Gastrocnemius medialis (tissue), 4 donors: ENCODE measurements at regions not wholly inside any gene's neighbourhood (a gene's known extent, or its start where the extent isn't known, plus 50 kb on each side); places are given as distances from the start of the nearest gene placed in this dataset.

Experiments used
- ATAC-seq, 2 donors: fragments of 150-250 bp; one replicate each; pipeline ENCODE4 v1.9.1; 2016
- DNase-seq, 2 donors: peaks; one replicate each; pipeline ENCODE4 v3.0.0-alpha.2; 2019
- H3K27ac ChIP-seq, 4 donors: fragments of 200-600 bp; sonication (generic); 1 replicate in 1 of 4; 2 replicates in 3 of 4; pipeline ENCODE4 v1.5.1; 2016 to 2018; ENCODE audit warnings: mild to moderate bottlenecking in 2 of 4, moderate library complexity in 1 of 4
- H3K27me3 ChIP-seq, 3 donors: fragments of 200-600 bp; sonication (generic) in 2 of 3; 1 replicate in 1 of 3; 2 replicates in 2 of 3; pipeline versions ENCODE4 v1.5.1 to v1.6.0; 2016 to 2019; ENCODE audit warnings: mild to moderate bottlenecking in 1 of 3, moderate library complexity in 1 of 3
- H3K36me3 ChIP-seq, 2 donors: fragments of 200-600 bp; sonication (generic) in 1 of 2; one replicate each; pipeline ENCODE4 v1.5.1; 2017 to 2018
- H3K4me1 ChIP-seq, 2 donors: fragments of 200-600 bp; sonication (generic) in 1 of 2; one replicate each; pipeline ENCODE4 v1.5.1; 2016 to 2017; ENCODE audit warnings: mild to moderate bottlenecking in 2 of 2
- H3K4me3 ChIP-seq, 4 donors: fragments of 200-600 bp; sonication (generic) in 3 of 4; 1 replicate in 1 of 4; 2 replicates in 3 of 4; pipeline ENCODE4 v1.5.1; 2016 to 2019; ENCODE audit warnings: mild to moderate bottlenecking in 2 of 4
- H3K9me3 ChIP-seq, 3 donors: fragments of 200-600 bp; sonication (generic) in 2 of 3; 1 replicate in 1 of 3; 2 replicates in 2 of 3; pipeline ENCODE4 v1.5.1; 2016 to 2019
- CTCF ChIP-seq, 5 experiments: fragments of 450-650 bp in 3 of 5; fragments of 200-600 bp in 2 of 5; sonication (generic) in 2 of 5; IDR thresholded peaks in 4 of 5; conservative IDR thresholded peaks in 1 of 5; 1 replicate in 4 of 5; 2 replicates in 1 of 5; pipeline ENCODE4 v1.5.1; 2016 to 2019; ENCODE audit warnings: antibody characterized with exemption in 5 of 5, mild to moderate bottlenecking in 3 of 5, moderate library complexity in 3 of 5
- POLR2A ChIP-seq, 2 donors: fragments of 450-650 bp; IDR thresholded peaks; one replicate each; pipeline ENCODE4 v1.6.1; 2017; ENCODE audit warnings: antibody characterized with exemption in 2 of 2, mild to moderate bottlenecking in 2 of 2, moderate library complexity in 2 of 2
- in situ Hi-C, 4 donors: fragments of 200-750 bp; cut with MboI; loops; one replicate each; pipeline versions ENCODE4 v1.15.0 to v1.8.0; 2017; ENCODE audit warnings: low sequenced_read_pairs in 4 of 4
- intact Hi-C: fragments of 100-400 bp; cut with DNase I; formaldehyde crosslinking; loops from one replicate; pipeline ENCODE4 v1.15.1; 2023; ENCODE audit warnings: low total_unique reads

GRCh38 chr10:92747066-92747465 lies 57.3 kb downstream of the HHEX start:
- Histone ChIP-seq H3K9me3 (no peaks in the 10 kb centered on the region), H3K4me3 (no peak overlapping the region), H3K4me1 (no peaks in the 10 kb centered on the region), H3K36me3 (no peaks in the 10 kb centered on the region), H3K27me3 (no peaks in the 10 kb centered on the region), H3K27ac (no peak overlapping the region)
- intact Hi-C loops: no loop called here
- DNase-seq (no peak), ATAC-seq (no peak)
- in situ Hi-C loops: no loop called here
- no peak for TF ChIP-seq POLR2A (IDR thresholded peaks at IDR 0.05)
- no peak for TF ChIP-seq CTCF (IDR thresholded peaks at IDR 0.05 in 4 of 5, conservative IDR thresholded peaks at IDR 0.05 in 1 of 5)

- Histone ChIP-seq H3K4me3 (no peak overlapping the region), H3K4me1 (no peaks in the 10 kb centered on the region), H3K27me3 (no peaks in the 10 kb centered on the region), H3K36me3 (no peaks in the 10 kb centered on the region), H3K9me3 (no peaks in the 10 kb centered on the region), H3K27ac (no peak overlapping the region)
- in situ Hi-C loops: no loop called here
- TF ChIP-seq POLR2A (IDR thresholded peaks at IDR 0.05) (no peak), CTCF (IDR thresholded peaks at IDR 0.05 in 4 of 5, conservative IDR thresholded peaks at IDR 0.05 in 1 of 5) (no peak)
- DNase-seq: no peak
- intact Hi-C loops: no loop called here
- ATAC-seq: no peak
Measured at GRCh38 chr10:92747600-92747999, 57.8 kb downstream of the HHEX start.

GRCh38 chr10:92750791-92751533 lies 61.2 kb downstream of the HHEX start:
- Histone ChIP-seq H3K4me3 (no peak overlapping the region), H3K27me3 (no peaks in the 10 kb centered on the region), H3K36me3 (no peaks in the 10 kb centered on the region), H3K27ac (no peak overlapping the region), H3K4me1 (no peaks in the 10 kb centered on the region), H3K9me3 (no peaks in the 10 kb centered on the region)
- in situ Hi-C loops (no loop called here), intact Hi-C loops (no loop called here)
- ATAC-seq (no peak), DNase-seq (no peak)
- TF ChIP-seq CTCF (IDR thresholded peaks at IDR 0.05 in 4 of 5, conservative IDR thresholded peaks at IDR 0.05 in 1 of 5) (no peak), POLR2A (IDR thresholded peaks at IDR 0.05) (no peak)

GRCh38 chr10:92751534-92751811 lies 61.7 kb downstream of the HHEX start:
- DNase-seq: no peak
- H3K36me3 ChIP-seq: no peaks in the 10 kb centered on the region
- no peaks in the 10 kb centered on the region for H3K4me1 ChIP-seq
- H3K27ac ChIP-seq: no peak overlapping the region
- no peaks in the 10 kb centered on the region for H3K9me3 ChIP-seq
- no peak for ATAC-seq
- no peak overlapping the region for H3K4me3 ChIP-seq
- no peaks in the 10 kb centered on the region for H3K27me3 ChIP-seq
- in situ Hi-C loops (no loop called here), intact Hi-C loops (no loop called here)
- TF ChIP-seq POLR2A (IDR thresholded peaks at IDR 0.05): no peak
- TF ChIP-seq CTCF (IDR thresholded peaks at IDR 0.05 in 4 of 5, conservative IDR thresholded peaks at IDR 0.05 in 1 of 5): no peak

- Histone ChIP-seq H3K27ac (no peak overlapping the region), H3K4me1 (peaks cover 2% of the 10 kb centered on the region in 2 donors), H3K27me3 (no peaks in the 10 kb centered on the region), H3K36me3 (no peaks in the 10 kb centered on the region), H3K9me3 (no peaks in the 10 kb centered on the region), H3K4me3 (no peak overlapping the region)
- intact Hi-C loops (no loop called here), in situ Hi-C loops (no loop called here)
- DNase-seq (no peak), ATAC-seq (no peak)
- TF ChIP-seq CTCF (IDR thresholded peaks at IDR 0.05 in 4 of 5, conservative IDR thresholded peaks at IDR 0.05 in 1 of 5) (no peak), POLR2A (IDR thresholded peaks at IDR 0.05) (no peak)
Measured at GRCh38 chr10:92751827-92752226, 62.1 kb downstream of the HHEX start.
